A549 (cell line): ENCODE measurements at regions not wholly inside any gene's neighbourhood (a gene's known extent, or its start where the extent isn't known, plus 50 kb on each side); places are given as distances from the start of the nearest gene placed in this dataset.

Experiments used
- ATAC-seq, 2 experiments: fragments of 200-7000 bp in 1 of 2; fragments of >200 bp in 1 of 2; cut with Nextera tagmentation in 1 of 2; cut with Tn5 transposase in 1 of 2; 3 replicates each; pipeline versions ENCODE4 v1.8.0 to v1.9.1; 2018 to 2020; ENCODE audit warnings: mild to moderate bottlenecking in 1 of 2, moderate library complexity in 1 of 2
- CTCF ChIA-PET: fragments of 300-600 bp; sonication (Branson Sonifier 250); formaldehyde crosslinking; extraction: SDS; loops from one replicate; lab custom pipeline; 2021; ENCODE audit warnings: antibody characterized with exemption, inconsistent platforms; lab: Yijun Ruan, JAX
- POLR2A ChIA-PET: fragments of 350-600 bp; formaldehyde crosslinking; extraction: SDS; loops from one replicate; lab custom pipeline; 2021; ENCODE audit warnings: antibody characterized with exemption, inconsistent platforms; lab: Yijun Ruan, JAX
- DNase-seq, 2 experiments: peaks; one replicate each; pipeline versions ENCODE4 v3.0.0 to v3.0.0-alpha.2; 2011 to 2016; ENCODE audit warnings: low read depth in 1 of 2, low spot score in 1 of 2
- FAIRE-seq: peaks from 2 replicates; lab custom pipeline; 2011; peaks lifted over from hg19 to GRCh38; lab: Jason Lieb, UNC
- H3K27ac ChIP-seq, 2 experiments: fragments of >200 bp; sonication (Bioruptor Twin); formaldehyde crosslinking; 3 replicates each; pipeline ENCODE4 v1.5.1; 2016 to 2017
- H3K4me1 ChIP-seq: fragments of >200 bp; sonication (Bioruptor Twin); formaldehyde crosslinking; 3 replicates; pipeline ENCODE4 v1.6.1; 2016
- H3K4me2 ChIP-seq: fragments of >200 bp; sonication (Bioruptor Twin); formaldehyde crosslinking; 3 replicates; pipeline ENCODE4 v1.6.1; 2016
- H3K4me3 ChIP-seq: fragments of >200 bp; sonication (Bioruptor Twin); formaldehyde crosslinking; 3 replicates; pipeline ENCODE4 v1.5.1; 2016
- H3K9me3 ChIP-seq: fragments of >200 bp; sonication (Bioruptor Twin); formaldehyde crosslinking; 3 replicates; pipeline ENCODE4 v1.6.1; 2016
- ATOH8 ChIP-seq: fragments of 250-450 bp; sonication (Bioruptor Pico); IDR thresholded peaks from 2 replicates; pipeline ENCODE4 v1.5.0; 2020; ENCODE audit warnings: low read depth, mild to moderate bottlenecking, moderate library complexity
- CHD2 ChIP-seq: fragments of 150-350 bp; IDR thresholded peaks from 2 replicates; pipeline ENCODE4 v1.6.1; 2014; ENCODE audit warnings: low read length; ENCODE audit not compliant: partially characterized antibody
- EHF ChIP-seq: fragments of 250-450 bp; sonication (Bioruptor Pico); IDR thresholded peaks from 2 replicates; pipeline ENCODE4 v1.5.0; 2020; ENCODE audit warnings: mild to moderate bottlenecking
- EHMT2 ChIP-seq: fragments of 200-600 bp; sonication (generic); IDR thresholded peaks from 2 replicates; pipeline ENCODE4 v1.6.1; 2016; ENCODE audit warnings: antibody characterized with exemption, low read depth, mild to moderate bottlenecking, moderate library complexity
- EP300 ChIP-seq, 2 experiments: fragments of >200 bp; sonication (Bioruptor Twin); formaldehyde crosslinking; IDR thresholded peaks; 2 replicates in 1 of 2; 3 replicates in 1 of 2; pipeline ENCODE4 v1.6.1; 2016 to 2017
- FOSB ChIP-seq: fragments of 250-450 bp; sonication (Bioruptor Pico); IDR thresholded peaks from 2 replicates; pipeline ENCODE4 v1.5.0; 2020; ENCODE audit warnings: mild to moderate bottlenecking, moderate library complexity
- FOSL2 ChIP-seq, 2 experiments: fragments of 450-650 bp in 1 of 2; fragments of >200 bp in 1 of 2; sonication (Bioruptor Twin) in 1 of 2; formaldehyde crosslinking; IDR thresholded peaks; 2 replicates each; pipeline versions ENCODE4 v1.5.0 to v1.6.1; 2016 to 2020; ENCODE audit warnings: mild to moderate bottlenecking in 1 of 2, moderate library complexity in 1 of 2
- FOXS1 ChIP-seq: fragments of 250-450 bp; sonication (Bioruptor Pico); IDR thresholded peaks from 2 replicates; pipeline ENCODE4 v1.5.0; 2020; ENCODE audit warnings: mild to moderate bottlenecking, moderate library complexity
- HDAC2 ChIP-seq: fragments of 200-600 bp; sonication (generic); IDR thresholded peaks from 2 replicates; pipeline ENCODE4 v1.6.1; 2016
- HMGXB4 ChIP-seq: fragments of 250-450 bp; sonication (Bioruptor Pico); IDR thresholded peaks from 2 replicates; pipeline ENCODE4 v1.5.0; 2021; ENCODE audit warnings: mild to moderate bottlenecking, moderate library complexity, borderline replicate concordance
- HOXB5 ChIP-seq: fragments of 250-450 bp; sonication (Bioruptor Pico); IDR thresholded peaks from 2 replicates; pipeline ENCODE4 v1.5.0; 2020; ENCODE audit warnings: mild to moderate bottlenecking, moderate library complexity
- JUN ChIP-seq, 2 experiments: fragments of >200 bp; sonication (Bioruptor Twin); formaldehyde crosslinking; IDR thresholded peaks; 2 replicates in 1 of 2; 3 replicates in 1 of 2; pipeline ENCODE4 v1.6.1; 2016 to 2017
- KDM5A ChIP-seq: fragments of 200-600 bp; sonication (generic); IDR thresholded peaks from 2 replicates; pipeline ENCODE4 v1.6.1; 2016; ENCODE audit warnings: antibody characterized with exemption, mild to moderate bottlenecking
- MAFK ChIP-seq: fragments of 450-650 bp; IDR thresholded peaks from 2 replicates; pipeline ENCODE4 v1.6.1; 2014; ENCODE audit not compliant: partially characterized antibody
- MAX ChIP-seq: IDR thresholded peaks from 2 replicates; pipeline ENCODE4 v1.6.1; 2012
- MYC ChIP-seq: IDR thresholded peaks from 2 replicates; pipeline ENCODE4 v1.6.1; 2012; ENCODE audit warnings: mild to moderate bottlenecking, inconsistent platforms, low read length, improper control_type of control experiment, borderline replicate concordance
- NFE2L2 ChIP-seq: fragments of 150-350 bp; conservative IDR thresholded peaks from 2 replicates; pipeline ENCODE4 v1.6.1; 2014; ENCODE audit warnings: low read length
- RCOR1 ChIP-seq: fragments of 150-350 bp; IDR thresholded peaks from 2 replicates; pipeline ENCODE4 v1.6.1; 2014; ENCODE audit warnings: antibody characterized with exemption, low read length, low read depth
- RNF2 ChIP-seq: fragments of 200-600 bp; sonication (generic); IDR thresholded peaks from 2 replicates; pipeline ENCODE4 v1.6.1; 2016; ENCODE audit warnings: low read depth, mild to moderate bottlenecking, antibody characterized with exemption, moderate library complexity, borderline replicate concordance
- SMC3 ChIP-seq: fragments of >200 bp; sonication (Bioruptor Twin); formaldehyde crosslinking; IDR thresholded peaks from 3 replicates; pipeline ENCODE4 v1.6.1; 2018; ENCODE audit warnings: inconsistent platforms
- SREBF2 ChIP-seq: fragments of 450-650 bp; IDR thresholded peaks from 2 replicates; pipeline ENCODE4 v1.6.1; 2014; ENCODE audit warnings: mild to moderate bottlenecking, moderate library complexity
- ZFP36 ChIP-seq: fragments of 450-650 bp; IDR thresholded peaks from 2 replicates; pipeline ENCODE4 v1.6.1; 2014; ENCODE audit warnings: borderline replicate concordance; ENCODE audit not compliant: partially characterized antibody
- ZNF302 ChIP-seq: fragments of 250-450 bp; sonication (Bioruptor Pico); IDR thresholded peaks from 2 replicates; pipeline ENCODE4 v1.9.0; 2021; ENCODE audit warnings: inconsistent platforms, mild to moderate bottlenecking, moderate library complexity
- ZSCAN20 ChIP-seq: fragments of 250-450 bp; sonication (Bioruptor Pico); IDR thresholded peaks from 2 replicates; pipeline ENCODE4 v1.8.0; 2022; ENCODE audit warnings: mild to moderate bottlenecking, moderate library complexity
- WGBS: methylation state at CpG from one replicate; pipeline ENCODE4 v1.1.6; 2017; ENCODE audit errors: missing lambda C conversion rate; 5-methylcytosine and 5-hydroxymethylcytosine counted together

- WGBS, result 83% methylated on average over 4 of the region's 4 CpGs
- FAIRE-seq (no peak), ATAC-seq (no peak)
- Histone ChIP-seq H3K4me2 (no peak overlapping the region), H3K4me3 (no peak overlapping the region), H3K4me1 (no peaks in the 10 kb centered on the region)
- POLR2A ChIA-PET, result no interaction called here
- TF ChIP-seq FOXS1 (CRISPR knock-in tag), result no peak
- no peak for TF ChIP-seq FOSB (CRISPR knock-in tag)
- TF ChIP-seq HMGXB4, result no peak
- no peak for TF ChIP-seq HOXB5 (CRISPR knock-in tag)
- TF ChIP-seq, all 56 proteins: peak for 0
- CTCF ChIA-PET, result no interaction called here
- Histone ChIP-seq H3K9me3 (no peaks in the 10 kb centered on the region), H3K27ac (no peak overlapping the region)
- no peak for DNase-seq
Measured at GRCh38 chr13:34640993-34641330, 301.1 kb upstream of the NBEA start.

GRCh38 chr13:34647379-34648150 is 294.5 kb upstream of the NBEA start:
- no peak overlapping the region for H3K4me3 ChIP-seq
- FAIRE-seq, result no peak
- peak; percentile 4 to 20 for DNase-seq
- TF ChIP-seq SREBF2 (no peak), FOSL2 (IDR thresholded peaks at IDR 0.05) (no peak), FOSL2 (CRISPR knock-in tag; IDR thresholded peaks at IDR 0.05) (no peak), HDAC2 (no peak), FOSB (CRISPR knock-in tag) (no peak), RCOR1 (no peak), ZSCAN20 (CRISPR knock-in tag) (no peak), NFE2L2 (no peak), MAFK (no peak), KDM5A (no peak)
- CTCF ChIA-PET, result no interaction called here
- ATAC-seq, result no peak
- H3K4me2 ChIP-seq, result no peak overlapping the region
- 68% methylated on average over 1 of the region's 1 CpG for WGBS
- POLR2A ChIA-PET, result no interaction called here
- H3K27ac ChIP-seq, result no peak overlapping the region
- no peaks in the 10 kb centered on the region for H3K4me1 ChIP-seq
- no peaks in the 10 kb centered on the region for H3K9me3 ChIP-seq

- Histone ChIP-seq H3K9me3 (no peaks in the 10 kb centered on the region), H3K4me3 (no peak overlapping the region), H3K4me2 (no peak overlapping the region), H3K4me1 (peaks cover 6% of the 10 kb centered on the region; the same call in 1 of the 3 replicates), H3K27ac (no peak overlapping the region; a peak in 1 of 6 replicates)
- CTCF ChIA-PET, result interaction anchor here (0.7 kb wide), 1 partner anchor 23 kb away, joined by 3 read pairs; no protein-coding TSS in a partner anchor
- POLR2A ChIA-PET, result no interaction called here
- ATAC-seq (no peak), FAIRE-seq (no peak), DNase-seq (no peak)
- 56% methylated on average over 1 of the region's 1 CpG for WGBS
- no peak for TF ChIP-seq NFE2L2
- no peak for TF ChIP-seq ATOH8 (CRISPR knock-in tag)
- TF ChIP-seq EHF (CRISPR knock-in tag), result no peak
- TF ChIP-seq ZNF302 (CRISPR knock-in tag), result no peak
- TF ChIP-seq JUN (IDR thresholded peaks at IDR 0.05), result no peak
- no peak for TF ChIP-seq SMC3
- no peak for TF ChIP-seq EP300 (IDR thresholded peaks at IDR 0.05)
- TF ChIP-seq, all 56 proteins: peak for 0
Measured at GRCh38 chr13:34654203-34654602, 287.9 kb upstream of the NBEA start.

GRCh38 chr13:34654647-34655046 is 287.4 kb upstream of the NBEA start:
- WGBS, result 69% methylated on average over 6 of the region's 6 CpGs
- no peak for TF ChIP-seq MAX
- no peak for TF ChIP-seq ATOH8 (CRISPR knock-in tag)
- no peak for TF ChIP-seq RCOR1
- TF ChIP-seq ZFP36, result no peak
- no peak for TF ChIP-seq EHMT2
- TF ChIP-seq RNF2, result no peak
- no peak for TF ChIP-seq CHD2
- no peak for TF ChIP-seq MYC
- no peak for TF ChIP-seq HMGXB4

More at GRCh38 chr13:34654647-34655046, 287.4 kb upstream of the NBEA start:
- Histone ChIP-seq H3K4me3 (no peak overlapping the region), H3K4me1 (peaks cover 6% of the 10 kb centered on the region; the same call in 1 of the 3 replicates), H3K4me2 (no peak overlapping the region), H3K27ac (no peak overlapping the region), H3K9me3 (no peaks in the 10 kb centered on the region)
- ChIA-PET POLR2A (no interaction called here), CTCF (interaction anchor here (0.7 kb wide), 1 partner anchor 24 kb away, joined by 3 read pairs; no protein-coding TSS in a partner anchor)
- no peak for FAIRE-seq
- no peak for DNase-seq
- ATAC-seq, result no peak
